OCI-LY7 (cell line): ENCODE measurements at regions not wholly inside any gene's neighbourhood (a gene's known extent, or its start where the extent isn't known, plus 50 kb on each side); places are given as distances from the start of the nearest gene placed in this dataset.

Experiments
- BruUV-seq: library from RNA; stranded (reverse); fragments of 400-500 nt; replicated peaks from 2 replicates; lab custom pipeline; 2021; lab: Mats Ljungman, UMichigan
- CTCF ChIA-PET: fragments of 300-600 bp; sonication (Branson Sonifier 250); formaldehyde crosslinking; loops from one replicate; lab custom pipeline; 2022; ENCODE audit warnings: antibody characterized with exemption; ENCODE audit not compliant: unreplicated experiment; lab: Charles Lee
- POLR2A ChIA-PET: fragments of 300-600 bp; sonication (Branson Sonifier 250); formaldehyde crosslinking; loops from one replicate; lab custom pipeline; 2022; ENCODE audit warnings: antibody characterized with exemption; lab: Charles Lee
- DNase-seq: peaks from one replicate; pipeline ENCODE4 v3.0.0-alpha.2; 2015; ENCODE audit warnings: low spot score
- H2AFZ ChIP-seq: fragments of 200-600 bp; sonication (generic), shearing (Covaris generic); 2 replicates; pipeline ENCODE4 v1.6.1; 2014; ENCODE audit warnings: mild to moderate bottlenecking, antibody characterized with exemption, low read length, moderate library complexity
- H3K27ac ChIP-seq: fragments of 200-600 bp; sonication (generic); 2 replicates; pipeline ENCODE4 v1.5.1; 2014; ENCODE audit warnings: mixed run types, low read depth, mild to moderate bottlenecking, moderate library complexity, low read length, inconsistent platforms; ENCODE audit not compliant: poor library complexity, severe bottlenecking
- H3K36me3 ChIP-seq: fragments of 200-600 bp; sonication (generic); 2 replicates; pipeline ENCODE4 v1.6.1; 2014; ENCODE audit warnings: mild to moderate bottlenecking, antibody characterized with exemption, low read length, moderate library complexity, mixed read lengths; ENCODE audit not compliant: insufficient read depth
- H3K4me1 ChIP-seq: fragments of 200-600 bp; sonication (generic); 2 replicates; pipeline ENCODE4 v1.5.1; 2014; ENCODE audit warnings: mild to moderate bottlenecking, low read length; ENCODE audit not compliant: insufficient read depth, poor library complexity, severe bottlenecking
- H3K4me2 ChIP-seq: fragments of 200-600 bp; sonication (generic); 2 replicates; pipeline ENCODE4 v1.6.1; 2014; ENCODE audit warnings: mild to moderate bottlenecking, low read length
- H3K4me3 ChIP-seq: fragments of 200-600 bp; sonication (generic); 2 replicates; pipeline ENCODE4 v1.5.1; 2014; ENCODE audit warnings: mild to moderate bottlenecking, low read depth, low read length; ENCODE audit not compliant: poor library complexity, severe bottlenecking
- H3K79me2 ChIP-seq: fragments of 200-600 bp; sonication (generic); 2 replicates; pipeline ENCODE4 v1.6.1; 2016; ENCODE audit warnings: low read depth, mild to moderate bottlenecking, low read length, moderate library complexity, mixed read lengths; ENCODE audit not compliant: insufficient read depth
- H3K9me2 ChIP-seq: fragments of 200-600 bp; sonication (generic); 2 replicates; pipeline ENCODE4 v1.6.1; 2016; ENCODE audit warnings: mild to moderate bottlenecking, low read length, mixed read lengths; ENCODE audit not compliant: insufficient read depth
- H3K9me3 ChIP-seq: fragments of 200-600 bp; sonication (generic); 2 replicates; pipeline ENCODE4 v1.6.1; 2014; ENCODE audit warnings: mild to moderate bottlenecking, mixed run types, low read length, mixed read lengths
- H4K20me1 ChIP-seq: fragments of 200-600 bp; sonication (generic); 2 replicates; pipeline ENCODE4 v1.6.1; 2014; ENCODE audit warnings: mild to moderate bottlenecking, antibody characterized with exemption, low read length, moderate library complexity, mixed read lengths; ENCODE audit not compliant: insufficient read depth
- EZH2phosphoT487 ChIP-seq: fragments of 200-600 bp; sonication (generic); IDR thresholded peaks from 2 replicates; pipeline ENCODE4 v1.6.1; 2018; ENCODE audit warnings: low read depth, borderline replicate concordance, mild to moderate bottlenecking, mixed run types, antibody characterized with exemption, low read length, moderate library complexity, mixed read lengths
- intact Hi-C: fragments of 100-400 bp; cut with micrococcal nuclease; formaldehyde crosslinking; loops from one replicate; pipeline ENCODE4 v1.10.0; 2022; ENCODE audit not compliant: unreplicated experiment
- TF ChIP-seq, protein P1 (sequence below): fragments of 200-600 bp; sonication (generic); conservative IDR thresholded peaks from 2 replicates; pipeline ENCODE4 v1.5.1; 2014; ENCODE audit warnings: mild to moderate bottlenecking, antibody characterized with exemption, low read length, moderate library complexity, mixed read lengths

DNA sequence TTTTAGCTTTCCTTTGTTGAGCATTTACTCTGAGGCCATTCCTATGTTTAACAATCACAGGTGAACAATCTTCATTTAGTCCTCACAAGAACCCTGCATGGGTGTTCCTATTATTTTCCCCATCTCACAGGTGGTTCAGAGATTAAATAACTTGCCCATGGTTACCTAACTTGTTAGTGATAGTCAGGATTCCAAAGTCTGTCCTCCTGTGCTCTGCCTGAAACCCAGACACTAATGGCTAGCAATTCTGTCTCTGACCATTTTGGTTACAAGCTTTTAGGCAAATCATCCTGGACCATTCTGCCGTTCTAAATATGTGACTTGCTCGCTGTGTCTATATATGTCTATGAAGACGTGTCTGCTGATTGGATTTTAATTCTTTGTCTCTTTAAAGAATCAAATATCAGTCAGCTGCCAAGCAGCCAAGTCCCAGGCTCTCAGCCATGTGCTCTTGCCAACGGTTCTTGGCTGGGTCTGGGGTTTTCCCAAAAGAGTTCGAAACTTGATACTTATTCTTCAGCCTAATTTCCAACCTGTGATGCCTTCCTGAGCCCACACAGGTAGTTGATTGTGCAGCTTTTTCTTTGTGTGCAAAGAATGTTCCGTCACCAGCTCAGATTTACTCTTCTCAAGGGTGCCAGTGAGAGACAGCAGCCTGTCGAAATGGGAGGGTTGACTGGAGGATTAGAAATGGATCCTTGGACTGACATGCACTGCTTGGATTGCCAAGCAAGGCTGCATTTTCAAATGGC lies 121.7 kb downstream of the NREP start:
- Histone ChIP-seq H3K36me3 (no peaks in the 10 kb centered on the region), H4K20me1 (no peaks in the 10 kb centered on the region), H3K9me3 (no peaks in the 10 kb centered on the region), H3K4me2 (no peak overlapping the region), H2AFZ (no peak overlapping the region), H3K27ac (no peak overlapping the region), H3K4me3 (no peak overlapping the region), H3K9me2 (no peaks in the 10 kb centered on the region), H3K4me1 (no peaks in the 10 kb centered on the region), H3K79me2 (no peaks in the 10 kb centered on the region)
- no peak for TF ChIP-seq EZH2phosphoT487
- TF ChIP-seq, protein P1, sequence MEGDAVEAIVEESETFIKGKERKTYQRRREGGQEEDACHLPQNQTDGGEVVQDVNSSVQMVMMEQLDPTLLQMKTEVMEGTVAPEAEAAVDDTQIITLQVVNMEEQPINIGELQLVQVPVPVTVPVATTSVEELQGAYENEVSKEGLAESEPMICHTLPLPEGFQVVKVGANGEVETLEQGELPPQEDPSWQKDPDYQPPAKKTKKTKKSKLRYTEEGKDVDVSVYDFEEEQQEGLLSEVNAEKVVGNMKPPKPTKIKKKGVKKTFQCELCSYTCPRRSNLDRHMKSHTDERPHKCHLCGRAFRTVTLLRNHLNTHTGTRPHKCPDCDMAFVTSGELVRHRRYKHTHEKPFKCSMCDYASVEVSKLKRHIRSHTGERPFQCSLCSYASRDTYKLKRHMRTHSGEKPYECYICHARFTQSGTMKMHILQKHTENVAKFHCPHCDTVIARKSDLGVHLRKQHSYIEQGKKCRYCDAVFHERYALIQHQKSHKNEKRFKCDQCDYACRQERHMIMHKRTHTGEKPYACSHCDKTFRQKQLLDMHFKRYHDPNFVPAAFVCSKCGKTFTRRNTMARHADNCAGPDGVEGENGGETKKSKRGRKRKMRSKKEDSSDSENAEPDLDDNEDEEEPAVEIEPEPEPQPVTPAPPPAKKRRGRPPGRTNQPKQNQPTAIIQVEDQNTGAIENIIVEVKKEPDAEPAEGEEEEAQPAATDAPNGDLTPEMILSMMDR, result no peak
- no peak for DNase-seq
- intact Hi-C loops, result no loop called here
- ChIA-PET POLR2A (no interaction called here), CTCF (no interaction called here)
- no TSS peak for BruUV-seq

GRCh38 chr5:111631328-111631727 lies 119.0 kb upstream of the STARD4 start:
- H2AFZ ChIP-seq, result no peak overlapping the region
- no peak for TF ChIP-seq EZH2phosphoT487
- TF ChIP-seq, protein P1, result no peak
- H3K4me3 ChIP-seq, result no peak overlapping the region
- no peaks in the 10 kb centered on the region for H3K36me3 ChIP-seq
- DNase-seq, result no peak
- ChIA-PET POLR2A (no interaction called here), CTCF (no interaction called here)
- no peak overlapping the region for H3K4me2 ChIP-seq
- no peaks in the 10 kb centered on the region for H3K9me3 ChIP-seq
- H3K9me2 ChIP-seq, result no peaks in the 10 kb centered on the region
- H3K27ac ChIP-seq, result no peak overlapping the region
- BruUV-seq, result no TSS peak
- H3K4me1 ChIP-seq, result no peaks in the 10 kb centered on the region
- intact Hi-C loops, result no loop called here
- no peaks in the 10 kb centered on the region for H4K20me1 ChIP-seq
- H3K79me2 ChIP-seq, result no peaks in the 10 kb centered on the region

DNA sequence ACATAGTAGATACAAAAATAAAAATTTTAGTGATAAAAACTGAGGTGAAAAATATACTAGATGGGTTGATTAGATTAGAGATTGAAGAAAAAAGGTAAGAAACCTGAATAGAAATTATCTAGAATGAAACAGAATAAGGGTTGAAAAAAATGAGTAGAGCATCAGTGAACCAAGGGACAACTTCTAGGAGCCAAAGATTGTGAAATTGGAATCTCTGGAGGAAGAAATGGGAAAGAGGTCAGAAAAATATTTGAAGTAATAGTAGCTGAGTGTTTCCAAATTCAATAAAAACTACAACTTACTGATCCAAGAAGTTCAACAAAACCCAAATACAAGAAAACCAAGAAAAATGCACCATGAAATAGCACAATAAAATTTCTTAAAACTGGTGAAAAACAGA lies 116.6 kb upstream of the STARD4 start:
- H3K4me2 ChIP-seq, result no peak overlapping the region
- no peaks in the 10 kb centered on the region for H3K79me2 ChIP-seq
- no TSS peak for BruUV-seq
- no peaks in the 10 kb centered on the region for H3K9me3 ChIP-seq
- DNase-seq, result no peak
- H3K36me3 ChIP-seq, result no peaks in the 10 kb centered on the region
- H3K27ac ChIP-seq, result no peak overlapping the region
- intact Hi-C loops, result no loop called here
- TF ChIP-seq, protein P1, result no peak
- TF ChIP-seq EZH2phosphoT487, result no peak
- H3K4me1 ChIP-seq, result no peaks in the 10 kb centered on the region
- no peak overlapping the region for H3K4me3 ChIP-seq
- POLR2A ChIA-PET, result no interaction called here
- no peak overlapping the region for H2AFZ ChIP-seq
- no peaks in the 10 kb centered on the region for H4K20me1 ChIP-seq
- H3K9me2 ChIP-seq, result no peaks in the 10 kb centered on the region
- CTCF ChIA-PET, result no interaction called here
